Brain microvascular endothelial cell (primary cell): ENCODE measurements at regions not wholly inside any gene's neighbourhood (a gene's known extent, or its start where the extent isn't known, plus 50 kb on each side); places are given as distances from the start of the nearest gene placed in this dataset.

Experiments used
- DNase-seq: peaks from one replicate; pipeline ENCODE4 v3.0.0-alpha.2; 2020
- H3K27ac ChIP-seq: fragments of 250-450 bp; sonication (Bioruptor Pico); 2 replicates; pipeline ENCODE4 v1.5.1; 2020; ENCODE audit warnings: mild to moderate bottlenecking, moderate library complexity
- H3K27me3 ChIP-seq: fragments of 250-450 bp; sonication (Bioruptor Pico); replicated peaks from 2 replicates; pipeline ENCODE4 v1.5.1; 2020; ENCODE audit warnings: mild to moderate bottlenecking
- H3K36me3 ChIP-seq: fragments of 250-450 bp; sonication (Bioruptor Pico); replicated peaks from 2 replicates; pipeline ENCODE4 v1.5.1; 2020; ENCODE audit warnings: mild to moderate bottlenecking
- H3K4me3 ChIP-seq: 2 replicates; pipeline ENCODE4 v1.5.1; 2011; ENCODE audit warnings: low read depth, mild to moderate bottlenecking, control low read depth, low read length, moderate library complexity
- in situ Hi-C: cut with HindIII; loops from 2 replicates; pipeline ENCODE4 v1.10.0; 2017; ENCODE audit warnings: low sequenced_read_pairs, low pct_ligation_motif_present
- TF ChIP-seq, protein P1 (sequence below): IDR thresholded peaks from 2 replicates; pipeline ENCODE4 v1.5.1; 2011; ENCODE audit warnings: low read depth, mild to moderate bottlenecking, moderate library complexity, low read length, control low read depth, inconsistent platforms; ENCODE audit errors: missing control alignments

DNA sequence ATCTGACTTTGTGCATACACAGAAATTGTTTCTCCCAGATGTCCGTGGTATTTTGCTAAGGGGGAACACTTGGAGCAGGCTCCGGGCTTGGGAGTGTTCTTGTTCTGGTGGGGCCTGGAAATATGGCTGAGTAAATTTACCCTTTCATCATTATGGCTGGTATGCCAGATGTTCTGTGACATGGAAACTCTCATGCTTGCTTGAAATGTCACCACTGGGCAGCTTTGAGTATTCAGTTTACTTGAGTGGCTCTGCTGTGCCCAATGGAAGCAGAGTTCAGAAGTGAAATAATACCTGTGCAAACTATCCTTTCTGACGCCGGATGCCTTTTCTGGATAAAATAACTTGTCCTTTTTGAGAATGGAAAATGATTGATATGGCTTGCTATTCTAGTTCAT is 283.6 kb upstream of the TPM1 start:
- Histone ChIP-seq H3K36me3 (no peaks in the 10 kb centered on the region), H3K27ac (no peak overlapping the region), H3K4me3 (no peak overlapping the region), H3K27me3 (no peaks in the 10 kb centered on the region)
- in situ Hi-C loops: no loop called here
- TF ChIP-seq, protein P1, sequence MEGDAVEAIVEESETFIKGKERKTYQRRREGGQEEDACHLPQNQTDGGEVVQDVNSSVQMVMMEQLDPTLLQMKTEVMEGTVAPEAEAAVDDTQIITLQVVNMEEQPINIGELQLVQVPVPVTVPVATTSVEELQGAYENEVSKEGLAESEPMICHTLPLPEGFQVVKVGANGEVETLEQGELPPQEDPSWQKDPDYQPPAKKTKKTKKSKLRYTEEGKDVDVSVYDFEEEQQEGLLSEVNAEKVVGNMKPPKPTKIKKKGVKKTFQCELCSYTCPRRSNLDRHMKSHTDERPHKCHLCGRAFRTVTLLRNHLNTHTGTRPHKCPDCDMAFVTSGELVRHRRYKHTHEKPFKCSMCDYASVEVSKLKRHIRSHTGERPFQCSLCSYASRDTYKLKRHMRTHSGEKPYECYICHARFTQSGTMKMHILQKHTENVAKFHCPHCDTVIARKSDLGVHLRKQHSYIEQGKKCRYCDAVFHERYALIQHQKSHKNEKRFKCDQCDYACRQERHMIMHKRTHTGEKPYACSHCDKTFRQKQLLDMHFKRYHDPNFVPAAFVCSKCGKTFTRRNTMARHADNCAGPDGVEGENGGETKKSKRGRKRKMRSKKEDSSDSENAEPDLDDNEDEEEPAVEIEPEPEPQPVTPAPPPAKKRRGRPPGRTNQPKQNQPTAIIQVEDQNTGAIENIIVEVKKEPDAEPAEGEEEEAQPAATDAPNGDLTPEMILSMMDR: no peak
- no peak for DNase-seq

DNA sequence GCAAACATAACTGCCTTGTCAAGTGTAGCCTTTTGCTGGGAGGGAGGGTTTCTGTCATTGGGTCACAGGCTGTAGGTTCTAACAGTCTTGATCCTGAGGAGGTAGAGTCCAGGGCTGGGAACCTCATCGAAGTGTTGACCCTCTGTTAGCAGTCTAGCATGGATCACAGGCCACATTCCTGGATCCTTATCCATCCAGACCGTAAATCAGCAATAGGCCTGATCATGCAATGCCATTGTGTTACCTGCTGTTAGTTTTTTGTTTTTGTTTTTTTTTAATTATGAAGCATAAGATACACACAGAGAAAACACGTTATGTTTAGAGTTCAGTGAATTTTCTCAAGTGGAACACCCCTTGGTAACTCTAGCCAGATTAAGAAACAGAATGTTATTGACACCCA is 282.0 kb upstream of the TPM1 start:
- no peaks in the 10 kb centered on the region for H3K27me3 ChIP-seq
- in situ Hi-C loops: no loop called here
- TF ChIP-seq, protein P1: no peak
- H3K4me3 ChIP-seq: no peak overlapping the region
- no peak for DNase-seq
- no peaks in the 10 kb centered on the region for H3K36me3 ChIP-seq
- no peak overlapping the region for H3K27ac ChIP-seq

DNA sequence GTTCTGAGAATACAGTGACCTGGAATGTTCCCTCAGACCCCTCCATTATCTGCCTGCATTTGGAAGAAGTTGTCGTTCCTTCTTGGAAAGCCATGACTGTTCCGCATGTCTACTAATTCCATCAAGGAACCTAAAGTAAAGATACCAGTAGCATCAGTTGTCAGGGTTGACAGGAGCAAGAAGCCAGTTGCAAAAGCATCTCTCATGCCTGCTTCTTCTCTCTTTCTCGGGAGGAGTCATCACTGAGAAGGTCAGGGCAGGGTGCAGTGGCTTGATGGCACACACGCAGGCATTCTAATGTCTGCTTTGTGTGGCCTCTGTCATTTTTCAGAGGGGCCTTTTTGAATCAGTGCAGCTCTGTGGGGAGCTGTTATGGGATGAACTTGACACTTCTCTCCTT is 276.6 kb upstream of the TPM1 start:
- TF ChIP-seq, protein P1: no peak
- Histone ChIP-seq H3K4me3 (no peak overlapping the region), H3K27ac (no peak overlapping the region), H3K27me3 (no peaks in the 10 kb centered on the region), H3K36me3 (no peaks in the 10 kb centered on the region)
- no peak for DNase-seq
- in situ Hi-C loops: no loop called here

DNA sequence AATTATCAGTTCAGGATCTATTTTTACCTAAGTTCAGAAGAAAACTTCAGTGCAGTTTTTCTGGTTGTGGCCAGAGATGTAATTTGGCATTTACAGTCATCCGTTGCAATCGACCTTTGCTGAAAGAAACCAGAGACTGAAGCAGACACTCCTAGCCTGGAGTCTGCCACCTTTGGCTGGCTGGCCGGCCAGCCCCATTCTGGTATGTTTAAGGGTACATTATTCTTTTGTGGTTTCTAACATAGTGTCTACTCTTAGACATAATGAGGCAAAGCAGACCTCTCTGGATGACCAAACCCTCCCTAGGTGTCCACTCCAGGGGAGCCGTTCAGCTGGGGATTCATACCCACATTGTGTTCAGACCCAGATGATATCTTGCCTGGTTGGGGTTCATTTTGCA is 275.9 kb upstream of the TPM1 start:
- Histone ChIP-seq H3K4me3 (no peak overlapping the region), H3K27me3 (no peaks in the 10 kb centered on the region), H3K36me3 (no peaks in the 10 kb centered on the region), H3K27ac (no peak overlapping the region)
- in situ Hi-C loops: no loop called here
- TF ChIP-seq, protein P1: no peak
- no peak for DNase-seq

DNA sequence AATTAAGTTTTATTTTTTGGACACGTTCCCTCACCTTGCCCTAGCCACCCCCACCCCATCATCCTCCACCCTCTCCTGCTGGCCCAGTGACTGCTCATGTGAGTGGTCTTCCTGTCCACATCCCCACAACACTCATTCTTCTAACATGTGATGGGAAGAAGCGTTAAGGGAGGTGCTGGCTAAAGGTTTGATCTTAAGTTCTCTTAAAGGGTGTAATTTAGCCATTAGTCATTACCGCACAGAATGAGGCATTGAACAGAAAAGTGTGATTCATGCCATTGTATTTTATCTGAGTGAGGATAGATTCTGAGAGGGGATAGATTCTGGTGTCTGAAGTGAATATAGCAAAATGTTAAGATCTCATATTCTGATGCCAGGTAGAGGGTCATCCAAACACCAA is 272.9 kb upstream of the TPM1 start:
- in situ Hi-C loops: no loop called here
- no peaks in the 10 kb centered on the region for H3K36me3 ChIP-seq
- H3K27ac ChIP-seq: peak overlapping the region; percentile 50
- DNase-seq: peak; percentile 65
- TF ChIP-seq, protein P1: no peak
- no peak overlapping the region for H3K4me3 ChIP-seq
- H3K27me3 ChIP-seq: no peaks in the 10 kb centered on the region

DNA sequence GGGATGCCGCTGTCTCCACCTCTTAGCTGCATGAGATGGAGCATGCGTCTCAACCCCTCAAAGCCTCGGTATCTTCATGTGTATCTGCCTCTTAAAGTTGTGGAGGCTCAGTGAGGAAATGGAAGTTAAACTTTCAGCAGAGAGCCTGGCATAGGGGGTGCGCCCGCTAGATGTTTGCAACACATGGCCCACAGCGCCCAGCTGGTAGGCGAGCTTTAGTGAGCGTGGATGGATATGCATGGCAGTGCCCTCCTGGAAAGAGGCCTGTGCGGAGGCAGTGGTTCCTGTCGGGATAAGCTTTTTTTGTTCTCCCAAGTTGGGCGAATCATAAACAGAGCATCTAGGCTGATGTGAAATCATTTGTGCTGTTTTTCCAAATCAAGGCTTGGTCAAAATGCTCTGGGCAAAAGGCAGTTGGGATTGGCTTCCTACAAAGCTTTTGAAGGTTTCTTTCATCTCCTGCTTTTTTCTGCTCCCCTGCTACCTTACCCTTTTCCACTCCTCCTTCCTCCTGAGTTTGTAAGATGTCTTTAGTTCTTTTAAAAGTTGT is 272.4 kb upstream of the TPM1 start:
- no peak overlapping the region for H3K4me3 ChIP-seq
- TF ChIP-seq, protein P1: no peak
- no peak for DNase-seq
- H3K27ac ChIP-seq: peak overlapping the region; percentile 50
- in situ Hi-C loops: no loop called here
- no peaks in the 10 kb centered on the region for H3K36me3 ChIP-seq
- H3K27me3 ChIP-seq: no peaks in the 10 kb centered on the region
